Esophagus muscularis mucosa (tissue), 4 donors: ENCODE measurements at regions not wholly inside any gene's neighbourhood (a gene's known extent, or its start where the extent isn't known, plus 50 kb on each side); places are given as distances from the start of the nearest gene placed in this dataset.
"Not testable (repeated sequence)": the region's sequence is repeated elsewhere in the genome, so short reads cannot be mapped to it uniquely, and the experiment has no call there.

ENCODE experiments used
- DNase-seq: peaks from one replicate; pipeline ENCODE4 v3.0.0-alpha.2; 2017; ENCODE audit errors: extremely low spot score
- H3K27ac ChIP-seq, 4 donors: fragments of 200-600 bp; sonication (generic); replicated peaks in 1 of 4; 1 replicate in 3 of 4; 2 replicates in 1 of 4; pipeline ENCODE4 v1.5.1; 2016 to 2019; ENCODE audit warnings: mild to moderate bottlenecking in 1 of 4
- H3K27me3 ChIP-seq, 4 donors: fragments of 200-600 bp; sonication (generic); one replicate each; pipeline versions ENCODE4 v1.5.1 to v1.6.0; 2016 to 2019
- H3K36me3 ChIP-seq, 4 donors: fragments of 200-600 bp; sonication (generic); one replicate each; pipeline ENCODE4 v1.5.1; 2016 to 2019
- H3K4me1 ChIP-seq, 4 donors: fragments of 200-600 bp; sonication (generic); one replicate each; pipeline ENCODE4 v1.5.1; 2016 to 2019
- H3K4me3 ChIP-seq, 4 donors: fragments of 200-600 bp; sonication (generic); 1 replicate in 2 of 4; 2 replicates in 2 of 4; pipeline ENCODE4 v1.5.1; 2016 to 2019; ENCODE audit warnings: mild to moderate bottlenecking in 4 of 4, moderate library complexity in 1 of 4
- H3K9me3 ChIP-seq, 4 donors: fragments of 200-600 bp; sonication (generic); 1 replicate in 3 of 4; 2 replicates in 1 of 4; pipeline ENCODE4 v1.5.1; 2016 to 2019
- EP300 ChIP-seq: sonication (generic); formaldehyde crosslinking; IDR thresholded peaks from one replicate; pipeline ENCODE4 v1.6.1; 2017; ENCODE audit warnings: antibody characterized with exemption
- POLR2A ChIP-seq: fragments of 450-650 bp; IDR thresholded peaks from one replicate; pipeline ENCODE4 v1.6.1; 2017; ENCODE audit warnings: antibody characterized with exemption, moderate library complexity, mild to moderate bottlenecking, low read depth
- POLR2AphosphoS5 ChIP-seq, 2 donors: sonication (generic); formaldehyde crosslinking; IDR thresholded peaks; one replicate each; pipeline ENCODE4 v1.6.1; 2017; ENCODE audit warnings: antibody characterized with exemption in 2 of 2
- WGBS: methylation state at CpG from one replicate; pipeline ENCODE4 v1.1.5; 2018; 5-methylcytosine and 5-hydroxymethylcytosine counted together
- intact Hi-C: fragments of 100-400 bp; cut with DNase I; formaldehyde crosslinking; loops from one replicate; pipeline ENCODE4 v1.15.1; 2023
- TF ChIP-seq, protein P1 (sequence below), 3 experiments: fragments of 200-600 bp in 2 of 3; fragments of 450-650 bp in 1 of 3; sonication (generic) in 2 of 3; IDR thresholded peaks; one replicate each; pipeline ENCODE4 v1.5.1; 2017 to 2019; ENCODE audit warnings: antibody characterized with exemption in 3 of 3, mild to moderate bottlenecking in 2 of 3, moderate library complexity in 1 of 3

DNA sequence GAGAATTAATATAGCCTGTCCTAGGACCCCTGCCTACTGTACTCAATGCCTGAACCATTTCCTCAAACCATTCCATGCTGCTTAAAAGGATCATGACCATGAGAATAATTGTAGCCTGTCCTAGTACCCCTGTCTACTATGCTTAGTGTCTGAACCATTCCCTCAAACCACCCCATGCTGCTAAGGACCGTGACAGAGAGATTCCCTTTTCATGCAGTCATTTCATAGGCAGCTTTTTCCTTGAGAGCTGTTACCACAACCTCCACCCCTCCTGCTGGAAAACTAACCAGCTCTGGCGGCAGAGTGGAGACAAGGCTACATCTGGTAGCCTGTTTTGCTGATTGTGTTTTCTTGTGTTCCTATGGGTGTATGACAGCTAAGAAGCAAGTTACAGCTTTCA is 174.9 kb upstream of the SMARCAD1 start:
- TF ChIP-seq POLR2A: no peak
- no peak for TF ChIP-seq POLR2AphosphoS5 (IDR thresholded peaks at IDR 0.05)
- no peak for TF ChIP-seq EP300
- TF ChIP-seq, protein P1, sequence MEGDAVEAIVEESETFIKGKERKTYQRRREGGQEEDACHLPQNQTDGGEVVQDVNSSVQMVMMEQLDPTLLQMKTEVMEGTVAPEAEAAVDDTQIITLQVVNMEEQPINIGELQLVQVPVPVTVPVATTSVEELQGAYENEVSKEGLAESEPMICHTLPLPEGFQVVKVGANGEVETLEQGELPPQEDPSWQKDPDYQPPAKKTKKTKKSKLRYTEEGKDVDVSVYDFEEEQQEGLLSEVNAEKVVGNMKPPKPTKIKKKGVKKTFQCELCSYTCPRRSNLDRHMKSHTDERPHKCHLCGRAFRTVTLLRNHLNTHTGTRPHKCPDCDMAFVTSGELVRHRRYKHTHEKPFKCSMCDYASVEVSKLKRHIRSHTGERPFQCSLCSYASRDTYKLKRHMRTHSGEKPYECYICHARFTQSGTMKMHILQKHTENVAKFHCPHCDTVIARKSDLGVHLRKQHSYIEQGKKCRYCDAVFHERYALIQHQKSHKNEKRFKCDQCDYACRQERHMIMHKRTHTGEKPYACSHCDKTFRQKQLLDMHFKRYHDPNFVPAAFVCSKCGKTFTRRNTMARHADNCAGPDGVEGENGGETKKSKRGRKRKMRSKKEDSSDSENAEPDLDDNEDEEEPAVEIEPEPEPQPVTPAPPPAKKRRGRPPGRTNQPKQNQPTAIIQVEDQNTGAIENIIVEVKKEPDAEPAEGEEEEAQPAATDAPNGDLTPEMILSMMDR (IDR thresholded peaks at IDR 0.05): no peak
- no peak overlapping the region for H3K4me3 ChIP-seq
- no peaks in the 10 kb centered on the region for H3K27me3 ChIP-seq
- H3K4me1 ChIP-seq: no peaks in the 10 kb centered on the region
- WGBS: 42% methylated on average over 2 of the region's 2 CpGs
- H3K9me3 ChIP-seq: no peaks in the 10 kb centered on the region
- intact Hi-C loops: no loop called here
- H3K27ac ChIP-seq: no peak overlapping the region
- DNase-seq: no peak
- H3K36me3 ChIP-seq: no peaks in the 10 kb centered on the region

DNA sequence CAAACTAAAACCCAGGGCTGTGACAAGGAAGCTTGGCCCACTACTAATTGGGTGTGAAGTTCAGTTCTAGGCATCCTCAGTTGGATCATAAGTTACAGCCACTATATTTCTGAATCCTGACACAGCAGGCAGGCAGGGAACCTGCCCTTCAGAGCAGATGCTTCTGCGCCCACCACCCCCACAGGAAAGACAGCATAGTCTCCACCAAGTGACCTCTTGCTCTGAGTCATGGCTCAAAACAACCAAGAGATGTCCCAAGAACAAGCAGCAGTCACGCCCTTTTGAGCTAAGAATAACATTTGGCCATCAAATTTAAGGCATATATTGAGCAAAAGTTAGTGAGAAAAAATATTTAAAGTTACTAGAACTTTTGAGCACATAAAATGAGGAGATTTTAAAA is 170.7 kb upstream of the SMARCAD1 start:
- TF ChIP-seq POLR2AphosphoS5 (IDR thresholded peaks at IDR 0.05): no peak
- no peak for TF ChIP-seq EP300
- TF ChIP-seq POLR2A: no peak
- TF ChIP-seq, protein P1 (IDR thresholded peaks at IDR 0.05): no peak
- Histone ChIP-seq H3K27ac (no peak overlapping the region), H3K27me3 (no peaks in the 10 kb centered on the region), H3K4me3 (no peak overlapping the region), H3K36me3 (no peaks in the 10 kb centered on the region), H3K9me3 (no peaks in the 10 kb centered on the region), H3K4me1 (no peaks in the 10 kb centered on the region)
- no peak for DNase-seq
- WGBS: 65% methylated on average over 2 of the region's 2 CpGs
- intact Hi-C loops: no loop called here

DNA sequence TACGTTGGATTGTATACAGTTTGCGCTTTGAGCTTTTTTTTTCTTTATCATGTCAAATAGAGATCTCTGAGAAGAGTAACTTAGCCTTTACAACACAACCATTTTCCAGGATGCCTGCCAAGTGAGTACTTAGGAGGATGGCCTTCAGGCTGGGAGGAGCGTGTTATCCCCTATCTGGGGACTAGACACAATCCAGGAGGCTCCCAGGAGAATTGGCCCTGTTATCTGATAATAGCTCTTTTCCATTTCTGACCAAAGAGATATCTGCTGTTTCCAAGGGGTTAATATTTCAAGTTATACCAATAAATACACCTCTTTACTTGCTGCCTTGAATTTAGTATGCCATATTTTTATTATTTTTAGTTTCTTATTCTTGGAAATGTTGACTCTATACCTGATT is 169.5 kb upstream of the SMARCAD1 start:
- no peak overlapping the region for H3K4me3 ChIP-seq
- intact Hi-C loops: no loop called here
- no peaks in the 10 kb centered on the region for H3K4me1 ChIP-seq
- TF ChIP-seq, protein P1 (IDR thresholded peaks at IDR 0.05): no peak
- TF ChIP-seq POLR2A: no peak
- TF ChIP-seq POLR2AphosphoS5 (IDR thresholded peaks at IDR 0.05): no peak
- no peak for TF ChIP-seq EP300
- no peaks in the 10 kb centered on the region for H3K36me3 ChIP-seq
- no peaks in the 10 kb centered on the region for H3K27me3 ChIP-seq
- WGBS: 59% methylated on average over 3 of the region's 3 CpGs
- no peak for DNase-seq
- H3K9me3 ChIP-seq: no peaks in the 10 kb centered on the region
- H3K27ac ChIP-seq: no peak overlapping the region

DNA sequence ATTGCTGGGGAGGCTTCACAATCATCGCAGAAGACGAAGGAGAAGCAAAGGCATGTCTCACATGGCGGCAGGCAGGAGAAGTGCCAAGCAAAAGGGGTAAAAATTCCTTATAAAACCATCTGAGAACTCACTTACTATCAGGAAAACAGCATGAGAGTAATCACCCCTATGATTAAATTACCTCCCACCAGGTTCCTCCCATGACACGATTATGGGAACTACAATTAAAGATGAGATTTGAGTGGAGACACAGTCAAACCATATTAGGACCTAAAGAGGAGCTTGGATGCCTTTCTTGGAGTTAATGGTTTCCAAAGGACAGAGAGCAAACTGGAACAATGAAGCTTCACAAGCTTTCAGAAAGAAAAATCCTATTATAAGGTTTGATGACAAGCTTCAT is 168.4 kb upstream of the SMARCAD1 start:
- no peak for TF ChIP-seq POLR2AphosphoS5 (IDR thresholded peaks at IDR 0.05)
- TF ChIP-seq EP300: no peak
- no peak for TF ChIP-seq POLR2A
- TF ChIP-seq, protein P1 (IDR thresholded peaks at IDR 0.05): no peak
- WGBS: 90% methylated on average over 4 of the region's 4 CpGs
- Histone ChIP-seq H3K4me3 (no peak overlapping the region), H3K9me3 (peaks cover 0 to 5% (median under 1%) of the 10 kb centered on the region in 4 donors), H3K36me3 (no peaks in the 10 kb centered on the region), H3K27ac (no peak overlapping the region), H3K27me3 (no peaks in the 10 kb centered on the region), H3K4me1 (no peaks in the 10 kb centered on the region)
- intact Hi-C loops: no loop called here
- DNase-seq: no peak

DNA sequence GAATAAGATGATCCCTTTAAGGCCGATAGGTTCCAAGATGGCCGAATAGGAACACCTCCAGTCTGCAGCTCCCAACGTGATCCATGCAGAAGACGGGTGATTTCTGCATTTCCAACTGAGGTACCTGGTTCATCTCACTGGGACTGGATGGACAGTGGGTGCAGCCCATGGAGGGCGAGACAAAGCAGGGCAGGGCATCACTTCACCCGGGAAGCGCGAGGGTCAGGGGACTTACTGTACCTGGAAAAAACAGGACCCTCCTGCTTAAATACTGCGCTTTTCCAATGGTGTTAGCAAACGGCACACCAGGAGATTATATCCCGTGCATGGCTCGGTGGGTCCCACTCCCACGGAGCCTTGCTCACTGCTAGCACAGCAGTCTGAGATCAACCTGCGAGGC is 163.2 kb upstream of the SMARCAD1 start:
- H3K9me3 ChIP-seq: peaks cover 0 to 13% (median 8%) of the 10 kb centered on the region in 4 donors
- H3K27me3 ChIP-seq, H3K27ac ChIP-seq, H3K4me1 ChIP-seq, H3K36me3 ChIP-seq, H3K4me3 ChIP-seq, intact Hi-C loops, DNase-seq: not testable (repeated sequence)
- WGBS: 95% methylated on average over 11 of the region's 14 CpGs
